HEK293 (cell line): ENCODE measurements at regions not wholly inside any gene's neighbourhood (a gene's known extent, or its start where the extent isn't known, plus 50 kb on each side); places are given as distances from the start of the nearest gene placed in this dataset.

Source experiments
- CTCF ChIA-PET: fragments of 350-600 bp; formaldehyde crosslinking; extraction: SDS; loops from one replicate; lab custom pipeline; 2021; ENCODE audit warnings: antibody characterized with exemption; lab: Yijun Ruan, JAX
- POLR2A ChIA-PET: fragments of 300-600 bp; formaldehyde crosslinking; extraction: SDS; loops from one replicate; lab custom pipeline; 2020; ENCODE audit warnings: antibody characterized with exemption, inconsistent platforms; lab: Yijun Ruan, JAX
- H3K27ac ChIP-seq: fragments of 200-500 bp; sonication (Bioruptor generic); 2 replicates; pipeline ENCODE4 v1.5.1; 2014; ENCODE audit warnings: low read depth, low read length, control low read depth, inconsistent platforms; ENCODE audit errors: extremely low read depth
- H3K36me3 ChIP-seq, 2 experiments: fragments of 200-500 bp in 1 of 2; sonication (Bioruptor generic) in 1 of 2; 1 replicate in 1 of 2; 2 replicates in 1 of 2; pipeline ENCODE4 v1.5.1; 2014 to 2017; ENCODE audit warnings: inconsistent platforms in 2 of 2, low read length in 2 of 2; ENCODE audit not compliant: control insufficient read depth in 2 of 2, insufficient read depth in 1 of 2
- H3K4me1 ChIP-seq: fragments of 200-500 bp; sonication (Bioruptor generic); 2 replicates; pipeline ENCODE4 v1.5.1; 2014; ENCODE audit warnings: mild to moderate bottlenecking, low read length, inconsistent platforms; ENCODE audit not compliant: control insufficient read depth, insufficient read depth
- H3K4me3 ChIP-seq: 2 replicates; pipeline ENCODE4 v1.5.1; 2011; ENCODE audit warnings: low read depth, mild to moderate bottlenecking, control low read depth, low read length, moderate library complexity
- H3K9me3 ChIP-seq: fragments of 200-500 bp; sonication (Bioruptor generic); 2 replicates; pipeline ENCODE4 v1.5.1; 2014; ENCODE audit warnings: low read depth, low read length, inconsistent platforms; ENCODE audit not compliant: control insufficient read depth, insufficient read depth
- EGR2 ChIP-seq: fragments of 450-650 bp; formaldehyde crosslinking; IDR thresholded peaks from 2 replicates; pipeline ENCODE4 v1.5.1; 2016; ENCODE audit warnings: low read depth, missing biosample characterization, missing genetic modification characterization
- HOXC10 ChIP-seq: sonication (generic); formaldehyde crosslinking; IDR thresholded peaks from 2 replicates; pipeline ENCODE4 v1.8.1; 2023; ENCODE audit warnings: mild to moderate bottlenecking, missing genetic modification reagents
- KLF16 ChIP-seq: fragments of 450-650 bp; formaldehyde crosslinking; IDR thresholded peaks from 2 replicates; pipeline ENCODE4 v1.5.1; 2017; ENCODE audit warnings: missing biosample characterization, missing genetic modification characterization
- SCRT1 ChIP-seq: fragments of 450-650 bp; formaldehyde crosslinking; IDR thresholded peaks from 2 replicates; pipeline ENCODE4 v1.5.1; 2016; ENCODE audit warnings: missing biosample characterization, missing genetic modification characterization, borderline replicate concordance
- WT1 ChIP-seq: fragments of 450-650 bp; formaldehyde crosslinking; IDR thresholded peaks from 2 replicates; pipeline ENCODE4 v1.5.1; 2016; ENCODE audit warnings: missing biosample characterization, missing genetic modification characterization
- ZFHX2 ChIP-seq: fragments of 450-650 bp; formaldehyde crosslinking; conservative IDR thresholded peaks from 2 replicates; pipeline ENCODE4 v1.5.1; 2016; ENCODE audit warnings: missing biosample characterization, missing genetic modification characterization
- ZNF132 ChIP-seq: fragments of 450-650 bp; formaldehyde crosslinking; IDR thresholded peaks from 2 replicates; pipeline ENCODE4 v1.5.1; 2017; ENCODE audit warnings: missing biosample characterization, missing genetic modification characterization, borderline replicate concordance
- ZNF184 ChIP-seq: fragments of 450-650 bp; IDR thresholded peaks from 2 replicates; pipeline ENCODE4 v1.5.1; 2018; ENCODE audit warnings: missing biosample characterization, mild to moderate bottlenecking, missing genetic modification characterization
- ZNF354C ChIP-seq: fragments of 450-650 bp; formaldehyde crosslinking; IDR thresholded peaks from 2 replicates; pipeline ENCODE4 v1.5.1; 2016; ENCODE audit warnings: missing biosample characterization, missing genetic modification characterization, low read depth, borderline replicate concordance
- ZNF48 ChIP-seq: fragments of 450-650 bp; formaldehyde crosslinking; IDR thresholded peaks from 2 replicates; pipeline ENCODE4 v1.5.1; 2016; ENCODE audit warnings: missing biosample characterization, missing genetic modification characterization
- ZNF521 ChIP-seq: fragments of 450-650 bp; formaldehyde crosslinking; IDR thresholded peaks from 2 replicates; pipeline ENCODE4 v1.5.1; 2017; ENCODE audit warnings: missing biosample characterization, mild to moderate bottlenecking, missing genetic modification characterization
- ZNF558 ChIP-seq: fragments of 450-650 bp; formaldehyde crosslinking; IDR thresholded peaks from 2 replicates; pipeline ENCODE4 v1.5.1; 2016; ENCODE audit warnings: missing biosample characterization, missing genetic modification characterization
- ZNF585B ChIP-seq: fragments of 450-650 bp; formaldehyde crosslinking; IDR thresholded peaks from 2 replicates; pipeline ENCODE4 v1.5.1; 2016; ENCODE audit warnings: missing biosample characterization, missing genetic modification characterization
- ZNF658 ChIP-seq: fragments of 450-650 bp; formaldehyde crosslinking; IDR thresholded peaks from 2 replicates; pipeline ENCODE4; 2016; ENCODE audit warnings: missing biosample characterization, missing genetic modification characterization
- ZNF677 ChIP-seq: fragments of 450-650 bp; IDR thresholded peaks from 2 replicates; pipeline ENCODE4 v1.5.0; 2018; ENCODE audit warnings: missing biosample characterization, mild to moderate bottlenecking, missing genetic modification characterization, moderate library complexity
- ZNF747 ChIP-seq: fragments of 450-650 bp; formaldehyde crosslinking; IDR thresholded peaks from 2 replicates; pipeline ENCODE4 v1.5.1; 2016; ENCODE audit warnings: missing biosample characterization, missing genetic modification characterization
- ZNF837 ChIP-seq: fragments of 450-650 bp; formaldehyde crosslinking; IDR thresholded peaks from 2 replicates; pipeline ENCODE4 v1.5.1; 2016; ENCODE audit warnings: missing biosample characterization, missing genetic modification characterization
- ZSCAN30 ChIP-seq: fragments of 450-650 bp; IDR thresholded peaks from 2 replicates; pipeline ENCODE4 v1.5.1; 2018; ENCODE audit warnings: missing biosample characterization, mild to moderate bottlenecking, missing genetic modification characterization, moderate library complexity
- TF ChIP-seq, protein P1 (sequence below): fragments of 450-650 bp; formaldehyde crosslinking; IDR thresholded peaks from 2 replicates; pipeline ENCODE4 v1.5.1; 2017; ENCODE audit warnings: missing biosample characterization, missing genetic modification characterization
- TF ChIP-seq, protein P2 (sequence below): fragments of 450-650 bp; formaldehyde crosslinking; IDR thresholded peaks from 2 replicates; pipeline ENCODE4 v1.5.1; 2016; ENCODE audit warnings: missing biosample characterization, missing genetic modification characterization
- TF ChIP-seq, protein P3 (sequence below): fragments of 450-650 bp; formaldehyde crosslinking; IDR thresholded peaks from 2 replicates; pipeline ENCODE4 v1.5.1; 2016; ENCODE audit warnings: missing biosample characterization, missing genetic modification characterization
- TF ChIP-seq, protein P4 (sequence below): fragments of 450-650 bp; formaldehyde crosslinking; IDR thresholded peaks from 2 replicates; pipeline ENCODE4 v1.5.1; 2017; ENCODE audit warnings: missing biosample characterization, missing genetic modification characterization

DNA sequence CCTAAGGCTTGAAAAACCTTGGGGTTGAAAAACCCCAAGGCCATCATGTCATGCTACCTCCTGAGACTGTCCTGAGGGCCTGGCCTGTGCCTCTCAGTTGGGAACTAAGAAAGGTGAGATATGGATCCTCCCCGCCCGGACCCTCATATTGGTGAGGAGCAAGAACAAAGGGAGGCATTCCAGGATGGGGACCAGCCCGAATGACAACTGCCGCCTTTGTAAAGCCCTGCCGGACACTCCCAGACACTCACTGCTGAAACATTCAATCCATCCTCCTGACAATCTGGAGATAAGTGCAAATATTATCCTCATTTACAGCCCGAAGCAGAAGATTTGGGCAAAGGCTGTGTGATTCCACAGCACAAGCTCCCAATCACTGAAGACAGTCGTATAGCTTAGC, 298.3 kb downstream of the NSG2 start:
- TF ChIP-seq, protein P1, sequence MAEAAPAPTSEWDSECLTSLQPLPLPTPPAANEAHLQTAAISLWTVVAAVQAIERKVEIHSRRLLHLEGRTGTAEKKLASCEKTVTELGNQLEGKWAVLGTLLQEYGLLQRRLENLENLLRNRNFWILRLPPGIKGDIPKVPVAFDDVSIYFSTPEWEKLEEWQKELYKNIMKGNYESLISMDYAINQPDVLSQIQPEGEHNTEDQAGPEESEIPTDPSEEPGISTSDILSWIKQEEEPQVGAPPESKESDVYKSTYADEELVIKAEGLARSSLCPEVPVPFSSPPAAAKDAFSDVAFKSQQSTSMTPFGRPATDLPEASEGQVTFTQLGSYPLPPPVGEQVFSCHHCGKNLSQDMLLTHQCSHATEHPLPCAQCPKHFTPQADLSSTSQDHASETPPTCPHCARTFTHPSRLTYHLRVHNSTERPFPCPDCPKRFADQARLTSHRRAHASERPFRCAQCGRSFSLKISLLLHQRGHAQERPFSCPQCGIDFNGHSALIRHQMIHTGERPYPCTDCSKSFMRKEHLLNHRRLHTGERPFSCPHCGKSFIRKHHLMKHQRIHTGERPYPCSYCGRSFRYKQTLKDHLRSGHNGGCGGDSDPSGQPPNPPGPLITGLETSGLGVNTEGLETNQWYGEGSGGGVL, result no peak
- TF ChIP-seq KLF16 (tag by site-specific recombination) (no peak), ZNF132 (tag by site-specific recombination) (no peak), ZNF658 (tag by site-specific recombination) (no peak), ZNF354C (tag by site-specific recombination) (no peak), ZNF585B (tag by site-specific recombination) (no peak), ZNF837 (tag by site-specific recombination) (no peak), ZNF521 (no peak)
- TF ChIP-seq, protein P2, sequence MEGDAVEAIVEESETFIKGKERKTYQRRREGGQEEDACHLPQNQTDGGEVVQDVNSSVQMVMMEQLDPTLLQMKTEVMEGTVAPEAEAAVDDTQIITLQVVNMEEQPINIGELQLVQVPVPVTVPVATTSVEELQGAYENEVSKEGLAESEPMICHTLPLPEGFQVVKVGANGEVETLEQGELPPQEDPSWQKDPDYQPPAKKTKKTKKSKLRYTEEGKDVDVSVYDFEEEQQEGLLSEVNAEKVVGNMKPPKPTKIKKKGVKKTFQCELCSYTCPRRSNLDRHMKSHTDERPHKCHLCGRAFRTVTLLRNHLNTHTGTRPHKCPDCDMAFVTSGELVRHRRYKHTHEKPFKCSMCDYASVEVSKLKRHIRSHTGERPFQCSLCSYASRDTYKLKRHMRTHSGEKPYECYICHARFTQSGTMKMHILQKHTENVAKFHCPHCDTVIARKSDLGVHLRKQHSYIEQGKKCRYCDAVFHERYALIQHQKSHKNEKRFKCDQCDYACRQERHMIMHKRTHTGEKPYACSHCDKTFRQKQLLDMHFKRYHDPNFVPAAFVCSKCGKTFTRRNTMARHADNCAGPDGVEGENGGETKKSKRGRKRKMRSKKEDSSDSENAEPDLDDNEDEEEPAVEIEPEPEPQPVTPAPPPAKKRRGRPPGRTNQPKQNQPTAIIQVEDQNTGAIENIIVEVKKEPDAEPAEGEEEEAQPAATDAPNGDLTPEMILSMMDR (tag by site-specific recombination), result no peak
- CTCF ChIA-PET, result interaction anchor here (2.5 kb wide), 1 partner anchor 17 kb away, joined by 6 read pairs; no protein-coding TSS in a partner anchor
- POLR2A ChIA-PET, result no interaction called here

DNA sequence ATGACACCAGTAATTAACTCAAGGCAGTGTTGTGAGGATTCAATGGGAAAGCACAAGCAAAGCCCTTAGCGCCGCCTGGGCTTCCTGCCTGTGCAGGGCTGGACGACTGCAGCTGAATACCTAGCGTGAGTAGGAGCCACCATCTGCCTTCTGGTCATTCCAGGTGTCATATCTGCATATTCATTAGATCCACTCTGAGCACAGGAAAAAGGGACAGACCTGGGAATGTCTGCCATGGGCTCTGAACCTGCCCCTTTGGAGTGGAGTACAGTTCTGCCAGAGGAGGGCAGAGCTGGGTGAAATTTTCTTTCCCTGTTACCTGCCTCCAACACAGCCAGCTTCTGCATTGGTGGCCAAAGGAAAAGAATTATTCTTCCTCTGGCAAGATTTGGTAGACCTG, 298.8 kb downstream of the NSG2 start:
- ChIA-PET POLR2A (no interaction called here), CTCF (interaction anchor here (0.7 to 2.5 kb wide), 2 partner anchors 17 to 22 kb away, joined by 3 to 6 read pairs; no protein-coding TSS in a partner anchor)
- Histone ChIP-seq H3K4me3 (no peak overlapping the region), H3K9me3 (no peaks in the 10 kb centered on the region), H3K4me1 (no peaks in the 10 kb centered on the region), H3K27ac (no peak overlapping the region), H3K36me3 (peaks cover 0 to 6% of the 10 kb centered on the region in 2 experiments; a peak in 1 of 3 replicates)
- no peak for TF ChIP-seq ZNF48 (tag by site-specific recombination)
- no peak for TF ChIP-seq HOXC10 (CRISPR knock-in tag)
- TF ChIP-seq ZSCAN30, result no peak
- TF ChIP-seq ZNF747, result no peak
- TF ChIP-seq, protein P3, sequence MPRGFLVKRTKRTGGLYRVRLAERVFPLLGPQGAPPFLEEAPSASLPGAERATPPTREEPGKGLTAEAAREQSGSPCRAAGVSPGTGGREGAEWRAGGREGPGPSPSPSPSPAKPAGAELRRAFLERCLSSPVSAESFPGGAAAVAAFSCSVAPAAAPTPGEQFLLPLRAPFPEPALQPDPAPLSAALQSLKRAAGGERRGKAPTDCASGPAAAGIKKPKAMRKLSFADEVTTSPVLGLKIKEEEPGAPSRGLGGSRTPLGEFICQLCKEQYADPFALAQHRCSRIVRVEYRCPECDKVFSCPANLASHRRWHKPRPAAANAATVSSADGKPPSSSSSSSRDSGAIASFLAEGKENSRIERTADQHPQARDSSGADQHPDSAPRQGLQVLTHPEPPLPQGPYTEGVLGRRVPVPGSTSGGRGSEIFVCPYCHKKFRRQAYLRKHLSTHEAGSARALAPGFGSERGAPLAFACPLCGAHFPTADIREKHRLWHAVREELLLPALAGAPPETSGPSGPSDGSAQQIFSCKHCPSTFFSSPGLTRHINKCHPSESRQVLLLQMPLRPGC, result no peak
- no peak for TF ChIP-seq EGR2
- TF ChIP-seq WT1 (tag by site-specific recombination), result no peak
- TF ChIP-seq ZNF184 (tag by site-specific recombination), result no peak
- no peak for TF ChIP-seq ZFHX2 (tag by site-specific recombination)
- TF ChIP-seq ZNF558 (tag by site-specific recombination), result no peak
- no peak for TF ChIP-seq SCRT1 (tag by site-specific recombination)
- TF ChIP-seq, protein P4, sequence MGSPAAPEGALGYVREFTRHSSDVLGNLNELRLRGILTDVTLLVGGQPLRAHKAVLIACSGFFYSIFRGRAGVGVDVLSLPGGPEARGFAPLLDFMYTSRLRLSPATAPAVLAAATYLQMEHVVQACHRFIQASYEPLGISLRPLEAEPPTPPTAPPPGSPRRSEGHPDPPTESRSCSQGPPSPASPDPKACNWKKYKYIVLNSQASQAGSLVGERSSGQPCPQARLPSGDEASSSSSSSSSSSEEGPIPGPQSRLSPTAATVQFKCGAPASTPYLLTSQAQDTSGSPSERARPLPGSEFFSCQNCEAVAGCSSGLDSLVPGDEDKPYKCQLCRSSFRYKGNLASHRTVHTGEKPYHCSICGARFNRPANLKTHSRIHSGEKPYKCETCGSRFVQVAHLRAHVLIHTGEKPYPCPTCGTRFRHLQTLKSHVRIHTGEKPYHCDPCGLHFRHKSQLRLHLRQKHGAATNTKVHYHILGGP (tag by site-specific recombination), result no peak
- TF ChIP-seq ZNF677 (tag by site-specific recombination), result no peak

More for the DNA sequence above, 298.3 kb downstream of the NSG2 start:
- H3K4me1 ChIP-seq, result peaks cover 2% of the 10 kb centered on the region
- no peaks in the 10 kb centered on the region for H3K9me3 ChIP-seq
- H3K4me3 ChIP-seq, result no peak overlapping the region
- H3K27ac ChIP-seq, result no peak overlapping the region
- H3K36me3 ChIP-seq, result peaks cover 0 to 8% of the 10 kb centered on the region in 2 experiments; a peak in 1 of 3 replicates
